A673 (cell line): ENCODE measurements at regions not wholly inside any gene's neighbourhood (a gene's known extent, or its start where the extent isn't known, plus 50 kb on each side); places are given as distances from the start of the nearest gene placed in this dataset.

Experiments used
- EZH2 ChIP-seq: fragments of 200-600 bp; sonication (generic); IDR thresholded peaks from 2 replicates; pipeline ENCODE4 v1.6.1; 2017; ENCODE audit warnings: borderline replicate concordance, low read depth, mild to moderate bottlenecking, mixed read lengths, antibody characterized with exemption, low read length; ENCODE audit not compliant: poor library complexity, severe bottlenecking
- TF ChIP-seq, protein P1 (sequence below): fragments of 300-800, 200-600 bp; sonication (generic); conservative IDR thresholded peaks from 2 replicates; pipeline ENCODE4 v1.5.1; 2017; ENCODE audit warnings: low read depth, mild to moderate bottlenecking, antibody characterized with exemption, low read length, moderate library complexity, mixed read lengths

GRCh38 chr9:118891213-118891612 lies 478.0 kb downstream of the BRINP1 start:
- TF ChIP-seq, protein P1, sequence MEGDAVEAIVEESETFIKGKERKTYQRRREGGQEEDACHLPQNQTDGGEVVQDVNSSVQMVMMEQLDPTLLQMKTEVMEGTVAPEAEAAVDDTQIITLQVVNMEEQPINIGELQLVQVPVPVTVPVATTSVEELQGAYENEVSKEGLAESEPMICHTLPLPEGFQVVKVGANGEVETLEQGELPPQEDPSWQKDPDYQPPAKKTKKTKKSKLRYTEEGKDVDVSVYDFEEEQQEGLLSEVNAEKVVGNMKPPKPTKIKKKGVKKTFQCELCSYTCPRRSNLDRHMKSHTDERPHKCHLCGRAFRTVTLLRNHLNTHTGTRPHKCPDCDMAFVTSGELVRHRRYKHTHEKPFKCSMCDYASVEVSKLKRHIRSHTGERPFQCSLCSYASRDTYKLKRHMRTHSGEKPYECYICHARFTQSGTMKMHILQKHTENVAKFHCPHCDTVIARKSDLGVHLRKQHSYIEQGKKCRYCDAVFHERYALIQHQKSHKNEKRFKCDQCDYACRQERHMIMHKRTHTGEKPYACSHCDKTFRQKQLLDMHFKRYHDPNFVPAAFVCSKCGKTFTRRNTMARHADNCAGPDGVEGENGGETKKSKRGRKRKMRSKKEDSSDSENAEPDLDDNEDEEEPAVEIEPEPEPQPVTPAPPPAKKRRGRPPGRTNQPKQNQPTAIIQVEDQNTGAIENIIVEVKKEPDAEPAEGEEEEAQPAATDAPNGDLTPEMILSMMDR = no peak
- no peak for TF ChIP-seq EZH2
